OCI-LY7 (cell line): ENCODE measurements at regions not wholly inside any gene's neighbourhood (a gene's known extent, or its start where the extent isn't known, plus 50 kb on each side); places are given as distances from the start of the nearest gene placed in this dataset.

Experiments
- CTCF ChIP-seq: fragments of 200-600 bp; sonication (generic); conservative IDR thresholded peaks from 2 replicates; pipeline ENCODE4 v1.5.1; 2014; ENCODE audit warnings: mild to moderate bottlenecking, antibody characterized with exemption, low read length, moderate library complexity, mixed read lengths
- EZH2phosphoT487 ChIP-seq: fragments of 200-600 bp; sonication (generic); IDR thresholded peaks from 2 replicates; pipeline ENCODE4 v1.6.1; 2018; ENCODE audit warnings: low read depth, borderline replicate concordance, mild to moderate bottlenecking, mixed run types, antibody characterized with exemption, low read length, moderate library complexity, mixed read lengths

- TF ChIP-seq CTCF, result no peak
- no peak for TF ChIP-seq EZH2phosphoT487
Measured at GRCh38 chr4:178344096-178344495, 901.9 kb upstream of the AGA start.
